SU-DHL-6 (cell line): ENCODE measurements at regions not wholly inside any gene's neighbourhood (a gene's known extent, or its start where the extent isn't known, plus 50 kb on each side); places are given as distances from the start of the nearest gene placed in this dataset.

Experiments used
- H2AFZ ChIP-seq: fragments of 200-600 bp; sonication (generic); 2 replicates; pipeline ENCODE4 v1.6.1; 2014; ENCODE audit warnings: low read depth, mild to moderate bottlenecking, moderate library complexity, mixed read lengths, antibody characterized with exemption, low read length; ENCODE audit not compliant: severe bottlenecking
- H3F3A ChIP-seq: fragments of 200-600 bp; shearing (Covaris generic); 2 replicates; pipeline ENCODE4 v1.6.0; 2016; ENCODE audit warnings: antibody characterized with exemption, mild to moderate bottlenecking; ENCODE audit not compliant: insufficient read depth
- H3K27ac ChIP-seq: fragments of 200-600 bp; sonication (generic); 2 replicates; pipeline ENCODE4 v1.5.1; 2016; ENCODE audit warnings: low read depth, mild to moderate bottlenecking, low read length, moderate library complexity, mixed read lengths
- H3K27me3 ChIP-seq: fragments of 200-600 bp; sonication (generic), shearing (Covaris generic); 2 replicates; pipeline ENCODE4 v1.6.0; 2014; ENCODE audit warnings: mild to moderate bottlenecking, low read length
- H3K36me3 ChIP-seq: fragments of 200-600 bp; sonication (generic); 2 replicates; pipeline ENCODE4 v1.6.1; 2014; ENCODE audit warnings: mild to moderate bottlenecking, low read length, mixed read lengths
- H3K4me2 ChIP-seq: fragments of 300-600, 200-600 bp; shearing (Covaris generic), sonication (generic); 2 replicates; pipeline ENCODE4 v1.6.0; 2014; ENCODE audit warnings: low read length, low read depth, mild to moderate bottlenecking; ENCODE audit not compliant: poor library complexity, severe bottlenecking
- H3K4me3 ChIP-seq: fragments of 200-600 bp; sonication (generic); 2 replicates; pipeline ENCODE4 v1.5.1; 2014; ENCODE audit warnings: antibody characterized with exemption, low read length, mild to moderate bottlenecking, mixed read lengths; ENCODE audit not compliant: insufficient read depth, poor library complexity, severe bottlenecking
- H3K79me2 ChIP-seq: fragments of 200-600 bp; sonication (generic); 2 replicates; pipeline ENCODE4 v1.6.1; 2014; ENCODE audit warnings: mild to moderate bottlenecking, low read length, moderate library complexity; ENCODE audit not compliant: insufficient read depth
- H3K9ac ChIP-seq: fragments of 200-600 bp; sonication (generic); 2 replicates; pipeline ENCODE4 v1.7.0; 2014; ENCODE audit warnings: mild to moderate bottlenecking, low read length
- H3K9me2 ChIP-seq: fragments of 200-600 bp; sonication (generic); replicated peaks from 2 replicates; pipeline ENCODE4 v1.6.1; 2014; ENCODE audit warnings: low read length; ENCODE audit not compliant: insufficient read depth
- H3K9me3 ChIP-seq: fragments of 200-600 bp; sonication (generic); 2 replicates; pipeline ENCODE4 v1.6.1; 2014; ENCODE audit warnings: low read length, mixed read lengths; ENCODE audit not compliant: insufficient read depth
- H4K20me1 ChIP-seq: fragments of 200-600 bp; sonication (generic); 2 replicates; pipeline ENCODE4 v1.6.1; 2014; ENCODE audit warnings: low read depth, mild to moderate bottlenecking, antibody characterized with exemption, low read length, moderate library complexity, mixed read lengths
- CTCF ChIP-seq: fragments of 200-600 bp; sonication (generic); IDR thresholded peaks from one replicate; pipeline ENCODE4 v1.5.1; 2017; ENCODE audit warnings: antibody characterized with exemption, mild to moderate bottlenecking, low read length, moderate library complexity; ENCODE audit not compliant: insufficient read depth, poor library complexity, severe bottlenecking
- EZH2phosphoT487 ChIP-seq: fragments of 200-600 bp; sonication (generic), shearing (Covaris generic); conservative IDR thresholded peaks from 2 replicates; pipeline ENCODE4 v1.6.1; 2018; ENCODE audit warnings: mild to moderate bottlenecking, antibody characterized with exemption, low read length, moderate library complexity, mixed read lengths

DNA sequence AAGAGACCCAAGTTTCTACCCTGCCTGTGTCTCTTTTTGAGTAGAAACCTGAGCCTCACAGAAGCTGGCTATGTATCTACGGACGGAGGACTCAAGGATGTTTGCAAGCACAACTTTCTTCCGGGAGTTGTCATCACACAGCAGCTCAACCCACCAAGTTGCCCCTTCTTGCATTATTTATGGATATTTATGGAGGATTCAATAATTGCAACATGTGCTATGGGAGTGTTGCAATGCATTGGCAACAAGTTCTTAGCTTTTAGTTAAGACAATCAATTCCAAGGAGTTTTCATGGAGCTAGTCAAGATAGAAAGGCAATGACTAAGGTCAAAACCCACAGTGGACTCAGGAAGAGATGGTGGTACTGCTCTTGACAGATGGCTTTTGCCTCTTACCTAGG is 336.9 kb downstream of the ENC1 start:
- no peaks in the 10 kb centered on the region for H3K79me2 ChIP-seq
- no peak overlapping the region for H2AFZ ChIP-seq
- no peaks in the 10 kb centered on the region for H4K20me1 ChIP-seq
- no peak overlapping the region for H3K9ac ChIP-seq
- H3K9me3 ChIP-seq, result no peaks in the 10 kb centered on the region
- H3F3A ChIP-seq, result no peaks in the 10 kb centered on the region
- no peak overlapping the region for H3K4me3 ChIP-seq
- H3K4me2 ChIP-seq, result no peak overlapping the region
- no peaks in the 10 kb centered on the region for H3K27me3 ChIP-seq
- H3K27ac ChIP-seq, result no peak overlapping the region
- TF ChIP-seq EZH2phosphoT487, result no peak
- TF ChIP-seq CTCF, result no peak
- peaks cover 3% of the 10 kb centered on the region; the same call in 1 of the 2 replicates for H3K9me2 ChIP-seq
- H3K36me3 ChIP-seq, result no peaks in the 10 kb centered on the region; the same call in 1 of the 2 replicates

DNA sequence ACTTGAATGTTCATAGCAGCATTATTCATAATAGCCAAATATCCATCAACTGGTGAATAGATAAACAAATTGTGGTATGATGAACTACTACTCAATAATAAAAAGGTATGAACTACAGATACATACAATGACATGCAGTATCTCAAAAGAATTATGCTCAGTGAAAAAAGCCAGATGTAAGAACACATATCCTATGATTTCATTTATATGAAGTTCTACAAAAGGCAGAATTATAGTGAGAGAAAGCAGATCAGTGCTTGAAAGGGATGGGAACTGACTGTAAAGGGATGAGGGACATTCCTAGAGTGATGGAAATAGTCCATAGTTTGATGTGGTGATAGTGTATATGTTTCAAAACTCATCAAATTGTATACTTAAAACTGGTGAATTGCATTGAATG is 339.0 kb downstream of the ENC1 start:
- Histone ChIP-seq H3K79me2 (no peaks in the 10 kb centered on the region), H4K20me1 (no peaks in the 10 kb centered on the region), H3K9ac (no peak overlapping the region), H3K4me3 (no peak overlapping the region), H3K36me3 (no peaks in the 10 kb centered on the region; the same call in 1 of the 2 replicates), H3K9me2 (peaks cover 3% of the 10 kb centered on the region; the same call in 1 of the 2 replicates), H3K9me3 (no peaks in the 10 kb centered on the region), H2AFZ (no peak overlapping the region), H3K27me3 (no peaks in the 10 kb centered on the region), H3K4me2 (no peak overlapping the region), H3F3A (no peaks in the 10 kb centered on the region), H3K27ac (no peak overlapping the region)
- TF ChIP-seq EZH2phosphoT487 (no peak), CTCF (no peak)

GRCh38 chr5:74300808-74301389 is 339.6 kb downstream of the ENC1 start:
- no peaks in the 10 kb centered on the region for H4K20me1 ChIP-seq
- H3K9me2 ChIP-seq, result peaks cover 3% of the 10 kb centered on the region; the same call in 1 of the 2 replicates
- no peak overlapping the region for H3K27ac ChIP-seq
- no peaks in the 10 kb centered on the region for H3K79me2 ChIP-seq
- H2AFZ ChIP-seq, result no peak overlapping the region
- no peaks in the 10 kb centered on the region for H3K27me3 ChIP-seq
- no peak overlapping the region for H3K4me3 ChIP-seq
- no peak overlapping the region for H3K4me2 ChIP-seq
- H3F3A ChIP-seq, result no peaks in the 10 kb centered on the region
- no peak for TF ChIP-seq CTCF
- no peak for TF ChIP-seq EZH2phosphoT487
- H3K9me3 ChIP-seq, result no peaks in the 10 kb centered on the region
- no peaks in the 10 kb centered on the region; the same call in 1 of the 2 replicates for H3K36me3 ChIP-seq
- H3K9ac ChIP-seq, result no peak overlapping the region
